ENCODE measurements at regions not wholly inside any gene's neighbourhood (a gene's known extent, or its start where the extent isn't known, plus 50 kb on each side); places are given as distances from the start of the nearest gene placed in this dataset.

GRCh38 chrX:113959912-113960626 lies 623.8 kb upstream of the HTR2C start:
- DNase-seq (ENCODE audit: low spot score): peak; percentile 61
- Histone ChIP-seq H3F3A (replicated peaks; ENCODE audit: low read depth) (0 out of 2 replicates have a peak, but pooled peaks cover 3% of the 10 kb centered on the region), H3K36me3 (ENCODE audit: insufficient read depth) (no peaks in the 10 kb centered on the region), H3K9me2 (ENCODE audit: insufficient read depth) (no peaks in the 10 kb centered on the region), H4K20me1 (replicated peaks; ENCODE audit: insufficient read depth) (no peaks in the 10 kb centered on the region), H3K4me2 (no peak overlapping the region), H3K27me3 (ENCODE audit: insufficient read depth) (no peaks in the 10 kb centered on the region), H3K27ac (ENCODE audit: low read depth) (peak overlapping the region; percentile 97), H3K4me1 (ENCODE audit: insufficient read depth) (peaks cover 26% of the 10 kb centered on the region), H3K79me2 (replicated peaks; ENCODE audit: insufficient read depth) (peaks cover 28% of the 10 kb centered on the region), H3K4me3 (no peak overlapping the region), H2AFZ (no peak overlapping the region)
- TF ChIP-seq CREB1 (CRISPR knock-in tag; IDR thresholded peaks at IDR 0.05; ENCODE audit: low read depth) (no peak), ZNF114 (CRISPR knock-in tag; IDR thresholded peaks at IDR 0.05) (no peak), CTCF (conservative IDR thresholded peaks at IDR 0.05; ENCODE audit: low read depth in 2 of 2) (no peak), EZH2 (IDR thresholded peaks at IDR 0.05; ENCODE audit: low read depth, unreplicated experiment) (no peak), POLR2AphosphoS5 (IDR thresholded peaks at IDR 0.05; ENCODE audit: low read depth) (no peak), NANOG (IDR thresholded peaks at IDR 0.05; ENCODE audit: borderline replicate concordance) (peak; percentile 24; the same call in 1 of the 2 replicates), EZH2phosphoT487 (IDR thresholded peaks at IDR 0.05; ENCODE audit: unreplicated experiment) (no peak)
- Mint-ChIP-seq H3K36me3 (ENCODE audit: low read depth) (no peaks in the 10 kb centered on the region; the same call in 1 of the 3 replicates), H3K9me3 (no peaks in the 10 kb centered on the region), H3K27me3 (ENCODE audit: insufficient read depth, low read depth, poor library complexity) (no peaks in the 10 kb centered on the region), H3K4me3 (no peak overlapping the region), H3K27ac (peak overlapping the region; percentile 44; the same call in 1 of the 2 replicates), H3K4me1 (peaks cover 19% of the 10 kb centered on the region; the same call in 2 of the 3 replicates)
- peak; percentile 93 for ATAC-seq

- Mint-ChIP-seq H3K36me3 (ENCODE audit: low read depth) (peaks cover 5% of the 10 kb centered on the region; the same call in 2 of the 3 replicates), H3K4me3 (no peak overlapping the region), H3K4me1 (peaks cover 17% of the 10 kb centered on the region; the same call in 2 of the 3 replicates), H3K9me3 (peaks cover 2% of the 10 kb centered on the region; the same call in 2 of the 3 replicates), H3K27me3 (ENCODE audit: insufficient read depth, low read depth, poor library complexity) (no peaks in the 10 kb centered on the region), H3K27ac (0 out of 2 replicates have a peak overlapping the region, but pooled peaks have one; percentile 15)
- Histone ChIP-seq H3K79me2 (replicated peaks; ENCODE audit: insufficient read depth) (peaks cover 22% of the 10 kb centered on the region), H3K27me3 (ENCODE audit: insufficient read depth) (no peaks in the 10 kb centered on the region), H3K4me3 (no peak overlapping the region), H3K4me2 (no peak overlapping the region), H3F3A (replicated peaks; ENCODE audit: low read depth) (0 out of 2 replicates have a peak, but pooled peaks cover 3% of the 10 kb centered on the region), H2AFZ (no peak overlapping the region), H3K4me1 (ENCODE audit: insufficient read depth) (peaks cover 21% of the 10 kb centered on the region), H4K20me1 (replicated peaks; ENCODE audit: insufficient read depth) (no peaks in the 10 kb centered on the region), H3K27ac (ENCODE audit: low read depth) (0 out of 2 replicates have a peak overlapping the region, but pooled peaks have one; percentile 4), H3K9me2 (ENCODE audit: insufficient read depth) (no peaks in the 10 kb centered on the region), H3K36me3 (ENCODE audit: insufficient read depth) (peaks cover 15% of the 10 kb centered on the region; the same call in 1 of the 2 replicates)
- TF ChIP-seq EZH2 (IDR thresholded peaks at IDR 0.05; ENCODE audit: low read depth, unreplicated experiment) (no peak), JUNB (IDR thresholded peaks at IDR 0.05; ENCODE audit: unreplicated experiment) (no peak), REST (IDR thresholded peaks at IDR 0.05; ENCODE audit: unreplicated experiment) (no peak), ETS1 (IDR thresholded peaks at IDR 0.05) (no peak), EZH2phosphoT487 (IDR thresholded peaks at IDR 0.05; ENCODE audit: unreplicated experiment) (no peak), CTCF (conservative IDR thresholded peaks at IDR 0.05; ENCODE audit: low read depth in 2 of 2) (no peak), ZNF331 (CRISPR knock-in tag; IDR thresholded peaks at IDR 0.05; ENCODE audit: low read depth) (no peak), NANOG (IDR thresholded peaks at IDR 0.05; ENCODE audit: borderline replicate concordance) (no peak)
- ATAC-seq: no peak
- DNase-seq (ENCODE audit: low spot score): no peak
These were observed 627.0 kb upstream of the HTR2C start for GRCh38 chrX:113956936-113957335.

Measured in GM23338 (cell line).